ENCODE measurements at regions not wholly inside any gene's neighbourhood (a gene's known extent, or its start where the extent isn't known, plus 50 kb on each side); places are given as distances from the start of the nearest gene placed in this dataset.

- Histone ChIP-seq H3K36me3 (ENCODE audit: control insufficient read depth in 2 of 2, insufficient read depth in 2 of 2, low read length in 2 of 2) (no peaks in the 10 kb centered on the region), H3K4me1 (ENCODE audit: control insufficient read depth, insufficient read depth, low read length) (no peaks in the 10 kb centered on the region), H3K4me3 (ENCODE audit: low read length in 2 of 2) (no peak overlapping the region), H3K27ac (ENCODE audit: low read length) (no peak overlapping the region), H3K27me3 (ENCODE audit: control insufficient read depth in 1 of 2, insufficient read depth in 2 of 2, low read length in 2 of 2) (no peaks in the 10 kb centered on the region), H3K9ac (ENCODE audit: low read length in 2 of 2) (no peak overlapping the region), H3K9me3 (ENCODE audit: control insufficient read depth in 2 of 2, low read length in 2 of 2) (peaks cover 0 to 4% of the 10 kb centered on the region in 2 donors)
These were observed 350.2 kb downstream of the FBXO15 start for GRCh38 chr18:73797419-73797818.

GRCh38 chr18:73793386-73793785 lies 354.2 kb downstream of the FBXO15 start:
- Histone ChIP-seq H3K27ac (ENCODE audit: low read length) (no peak overlapping the region), H3K9me3 (ENCODE audit: control insufficient read depth in 2 of 2, low read length in 2 of 2) (peaks cover 0 to 4% of the 10 kb centered on the region in 2 donors), H3K4me1 (ENCODE audit: control insufficient read depth, insufficient read depth, low read length) (no peaks in the 10 kb centered on the region), H3K4me3 (ENCODE audit: low read length in 2 of 2) (no peak overlapping the region), H3K9ac (ENCODE audit: low read length in 2 of 2) (no peak overlapping the region), H3K36me3 (ENCODE audit: control insufficient read depth in 2 of 2, insufficient read depth in 2 of 2, low read length in 2 of 2) (no peaks in the 10 kb centered on the region), H3K27me3 (ENCODE audit: control insufficient read depth in 1 of 2, insufficient read depth in 2 of 2, low read length in 2 of 2) (no peaks in the 10 kb centered on the region)

DNA sequence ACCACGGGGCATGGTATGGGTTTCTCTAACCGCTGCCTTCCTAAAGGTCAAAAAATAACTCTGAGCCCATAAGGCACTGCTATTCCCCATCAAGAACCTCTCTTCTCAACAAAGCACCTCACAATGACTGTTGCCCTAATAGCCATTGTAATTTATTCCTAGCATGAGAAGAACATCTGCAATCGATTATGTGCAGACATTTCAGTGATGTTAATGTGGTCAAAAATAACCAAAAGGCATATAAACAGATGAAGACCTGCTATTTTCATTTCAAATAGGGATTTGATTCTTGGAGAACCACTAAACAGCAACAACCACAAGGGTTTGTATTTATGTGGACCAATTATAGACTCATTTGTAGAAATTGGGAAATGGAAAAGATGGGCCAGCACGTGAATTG lies 356.6 kb downstream of the FBXO15 start:
- Histone ChIP-seq H3K9ac (ENCODE audit: low read length in 2 of 2) (no peak overlapping the region), H3K27me3 (ENCODE audit: control insufficient read depth in 1 of 2, insufficient read depth in 2 of 2, low read length in 2 of 2) (no peaks in the 10 kb centered on the region), H3K4me3 (ENCODE audit: low read length in 2 of 2) (no peak overlapping the region), H3K9me3 (ENCODE audit: control insufficient read depth in 2 of 2, low read length in 2 of 2) (no peaks in the 10 kb centered on the region), H3K27ac (ENCODE audit: low read length) (no peak overlapping the region), H3K36me3 (ENCODE audit: control insufficient read depth in 2 of 2, insufficient read depth in 2 of 2, low read length in 2 of 2) (no peaks in the 10 kb centered on the region), H3K4me1 (ENCODE audit: control insufficient read depth, insufficient read depth, low read length) (no peaks in the 10 kb centered on the region)

GRCh38 chr18:73790587-73790986 lies 357.0 kb downstream of the FBXO15 start:
- H3K36me3 ChIP-seq (ENCODE audit: control insufficient read depth in 2 of 2, insufficient read depth in 2 of 2, low read length in 2 of 2): no peaks in the 10 kb centered on the region
- H3K9ac ChIP-seq (ENCODE audit: low read length in 2 of 2): no peak overlapping the region
- H3K4me3 ChIP-seq (ENCODE audit: low read length in 2 of 2): no peak overlapping the region
- H3K9me3 ChIP-seq (ENCODE audit: control insufficient read depth in 2 of 2, low read length in 2 of 2): no peaks in the 10 kb centered on the region
- no peak overlapping the region for H3K27ac ChIP-seq (ENCODE audit: low read length)
- no peaks in the 10 kb centered on the region for H3K27me3 ChIP-seq (ENCODE audit: control insufficient read depth in 1 of 2, insufficient read depth in 2 of 2, low read length in 2 of 2)
- H3K4me1 ChIP-seq (ENCODE audit: control insufficient read depth, insufficient read depth, low read length): no peaks in the 10 kb centered on the region

DNA sequence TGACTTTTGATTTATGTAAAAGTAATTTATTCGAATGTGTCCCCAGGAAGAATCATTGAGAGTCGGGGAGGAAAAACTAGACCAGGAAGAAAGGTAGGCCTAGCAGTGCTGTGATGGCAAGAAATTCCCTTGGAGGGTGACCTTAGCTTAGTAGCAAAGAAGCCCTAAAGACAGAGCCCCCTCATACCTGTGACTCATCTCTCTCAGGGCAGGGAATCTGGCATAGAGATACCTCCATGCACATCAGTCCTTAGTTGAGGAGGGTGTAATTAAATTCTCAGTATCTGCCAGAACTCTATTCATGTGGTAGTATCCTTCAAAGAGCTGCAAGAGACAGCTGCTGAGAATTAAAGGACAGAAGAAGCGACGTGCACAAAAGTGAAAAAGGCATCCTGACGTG lies 360.3 kb downstream of the FBXO15 start:
- no peaks in the 10 kb centered on the region for H3K36me3 ChIP-seq (ENCODE audit: control insufficient read depth in 2 of 2, insufficient read depth in 2 of 2, low read length in 2 of 2)
- no peak overlapping the region for H3K9ac ChIP-seq (ENCODE audit: low read length in 2 of 2)
- no peak overlapping the region for H3K4me3 ChIP-seq (ENCODE audit: low read length in 2 of 2)
- H3K27ac ChIP-seq (ENCODE audit: low read length): no peak overlapping the region
- no peaks in the 10 kb centered on the region for H3K27me3 ChIP-seq (ENCODE audit: control insufficient read depth in 1 of 2, insufficient read depth in 2 of 2, low read length in 2 of 2)
- no peaks in the 10 kb centered on the region for H3K9me3 ChIP-seq (ENCODE audit: control insufficient read depth in 2 of 2, low read length in 2 of 2)
- no peaks in the 10 kb centered on the region for H3K4me1 ChIP-seq (ENCODE audit: control insufficient read depth, insufficient read depth, low read length)

GRCh38 chr18:73785300-73785699 lies 362.3 kb downstream of the FBXO15 start:
- H3K27ac ChIP-seq (ENCODE audit: low read length): no peak overlapping the region
- no peaks in the 10 kb centered on the region for H3K27me3 ChIP-seq (ENCODE audit: control insufficient read depth in 1 of 2, insufficient read depth in 2 of 2, low read length in 2 of 2)
- H3K36me3 ChIP-seq (ENCODE audit: control insufficient read depth in 2 of 2, insufficient read depth in 2 of 2, low read length in 2 of 2): no peaks in the 10 kb centered on the region
- no peak overlapping the region for H3K9ac ChIP-seq (ENCODE audit: low read length in 2 of 2)
- no peaks in the 10 kb centered on the region for H3K9me3 ChIP-seq (ENCODE audit: control insufficient read depth in 2 of 2, low read length in 2 of 2)
- H3K4me1 ChIP-seq (ENCODE audit: control insufficient read depth, insufficient read depth, low read length): no peaks in the 10 kb centered on the region
- no peak overlapping the region for H3K4me3 ChIP-seq (ENCODE audit: low read length in 2 of 2)

DNA sequence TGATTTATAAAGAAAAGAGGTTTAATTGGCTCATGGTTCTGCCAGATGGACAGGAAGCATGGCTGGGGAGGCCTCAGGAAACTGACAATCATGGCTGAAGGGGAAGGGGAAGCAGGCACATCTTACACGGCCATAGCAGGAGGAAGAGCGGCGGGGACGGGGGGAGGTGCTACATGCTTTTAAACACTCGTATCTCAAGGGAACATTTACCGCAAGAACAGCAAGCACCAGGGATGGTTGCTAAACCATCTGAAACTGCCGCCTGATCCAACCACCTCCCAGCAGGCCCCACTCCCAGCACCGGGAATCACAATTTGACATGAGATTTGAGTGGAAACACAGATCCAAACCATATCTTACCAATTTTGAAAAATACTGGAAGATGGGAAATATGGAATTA lies 362.8 kb downstream of the FBXO15 start:
- Histone ChIP-seq H3K9me3 (ENCODE audit: control insufficient read depth in 2 of 2, low read length in 2 of 2) (no peaks in the 10 kb centered on the region), H3K36me3 (ENCODE audit: control insufficient read depth in 2 of 2, insufficient read depth in 2 of 2, low read length in 2 of 2) (no peaks in the 10 kb centered on the region), H3K4me1 (ENCODE audit: control insufficient read depth, insufficient read depth, low read length) (no peaks in the 10 kb centered on the region), H3K9ac (ENCODE audit: low read length in 2 of 2) (no peak overlapping the region), H3K27ac (ENCODE audit: low read length) (no peak overlapping the region), H3K4me3 (ENCODE audit: low read length in 2 of 2) (no peak overlapping the region), H3K27me3 (ENCODE audit: control insufficient read depth in 1 of 2, insufficient read depth in 2 of 2, low read length in 2 of 2) (no peaks in the 10 kb centered on the region)

- Histone ChIP-seq H3K4me1 (ENCODE audit: control insufficient read depth, insufficient read depth, low read length) (no peaks in the 10 kb centered on the region), H3K9me3 (ENCODE audit: control insufficient read depth in 2 of 2, low read length in 2 of 2) (no peaks in the 10 kb centered on the region), H3K36me3 (ENCODE audit: control insufficient read depth in 2 of 2, insufficient read depth in 2 of 2, low read length in 2 of 2) (no peaks in the 10 kb centered on the region), H3K4me3 (ENCODE audit: low read length in 2 of 2) (no peak overlapping the region), H3K27me3 (ENCODE audit: control insufficient read depth in 1 of 2, insufficient read depth in 2 of 2, low read length in 2 of 2) (no peaks in the 10 kb centered on the region), H3K9ac (ENCODE audit: low read length in 2 of 2) (no peak overlapping the region), H3K27ac (ENCODE audit: low read length) (no peak overlapping the region)
These were observed 365.2 kb downstream of the FBXO15 start for GRCh38 chr18:73782405-73782804.

GRCh38 chr18:73780218-73780617 lies 367.4 kb downstream of the FBXO15 start:
- H3K9me3 ChIP-seq (ENCODE audit: control insufficient read depth in 2 of 2, low read length in 2 of 2): no peaks in the 10 kb centered on the region
- H3K36me3 ChIP-seq (ENCODE audit: control insufficient read depth in 2 of 2, insufficient read depth in 2 of 2, low read length in 2 of 2): no peaks in the 10 kb centered on the region

GRCh38 chr18:73778032-73778359 lies 369.6 kb downstream of the FBXO15 start:
- H3K36me3 ChIP-seq (ENCODE audit: control insufficient read depth in 2 of 2, insufficient read depth in 2 of 2, low read length in 2 of 2): no peaks in the 10 kb centered on the region
- no peak overlapping the region for H3K9ac ChIP-seq (ENCODE audit: low read length in 2 of 2)
- H3K9me3 ChIP-seq (ENCODE audit: control insufficient read depth in 2 of 2, low read length in 2 of 2): no peaks in the 10 kb centered on the region
- no peaks in the 10 kb centered on the region for H3K27me3 ChIP-seq (ENCODE audit: control insufficient read depth in 1 of 2, insufficient read depth in 2 of 2, low read length in 2 of 2)
- no peak overlapping the region for H3K4me3 ChIP-seq (ENCODE audit: low read length in 2 of 2)
- H3K27ac ChIP-seq (ENCODE audit: low read length): no peak overlapping the region
- H3K4me1 ChIP-seq (ENCODE audit: control insufficient read depth, insufficient read depth, low read length): no peaks in the 10 kb centered on the region

More at GRCh38 chr18:73780218-73780617, 367.4 kb downstream of the FBXO15 start:
- Histone ChIP-seq H3K9ac (ENCODE audit: low read length in 2 of 2) (no peak overlapping the region), H3K27me3 (ENCODE audit: control insufficient read depth in 1 of 2, insufficient read depth in 2 of 2, low read length in 2 of 2) (no peaks in the 10 kb centered on the region), H3K4me1 (ENCODE audit: control insufficient read depth, insufficient read depth, low read length) (no peaks in the 10 kb centered on the region), H3K27ac (ENCODE audit: low read length) (no peak overlapping the region), H3K4me3 (ENCODE audit: low read length in 2 of 2) (no peak overlapping the region)

DNA sequence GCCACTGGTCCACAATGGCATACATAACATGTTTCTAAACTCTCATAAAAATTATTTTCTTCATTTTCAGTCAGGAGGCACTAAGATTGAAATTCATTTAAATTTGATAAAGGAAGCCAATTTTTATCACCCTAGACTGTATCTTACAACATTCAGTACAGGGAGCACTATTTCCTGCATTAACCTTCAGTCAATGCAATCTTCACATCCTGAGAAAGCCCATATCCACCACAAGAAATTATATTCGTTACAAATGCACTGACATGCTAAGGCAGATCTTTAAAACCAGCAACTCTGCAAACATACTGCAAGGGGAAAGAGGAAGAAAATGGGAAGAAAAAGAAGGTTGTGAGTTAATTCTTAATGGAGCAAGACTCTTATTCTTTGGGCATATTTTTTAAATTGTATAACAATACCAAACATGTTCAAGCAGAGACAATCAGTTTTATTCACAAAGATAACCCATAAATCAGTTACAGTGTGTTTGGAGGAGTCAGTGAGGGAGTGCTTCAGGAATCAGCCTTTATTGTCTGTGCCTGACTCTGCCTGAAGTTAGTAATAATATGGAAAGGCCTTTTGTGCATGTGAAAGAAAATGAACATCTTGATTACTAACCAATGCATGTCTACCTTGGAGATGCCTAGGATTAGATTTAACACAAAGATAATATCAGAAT lies 370.1 kb downstream of the FBXO15 start:
- H3K9me3 ChIP-seq (ENCODE audit: control insufficient read depth in 2 of 2, low read length in 2 of 2): no peaks in the 10 kb centered on the region
- no peak overlapping the region for H3K27ac ChIP-seq (ENCODE audit: low read length)
- H3K4me1 ChIP-seq (ENCODE audit: control insufficient read depth, insufficient read depth, low read length): no peaks in the 10 kb centered on the region
- no peaks in the 10 kb centered on the region for H3K27me3 ChIP-seq (ENCODE audit: control insufficient read depth in 1 of 2, insufficient read depth in 2 of 2, low read length in 2 of 2)
- H3K36me3 ChIP-seq (ENCODE audit: control insufficient read depth in 2 of 2, insufficient read depth in 2 of 2, low read length in 2 of 2): no peaks in the 10 kb centered on the region
- no peak overlapping the region for H3K4me3 ChIP-seq (ENCODE audit: low read length in 2 of 2)
- no peak overlapping the region for H3K9ac ChIP-seq (ENCODE audit: low read length in 2 of 2)
